NT2/D1 (cell line): ENCODE measurements at regions not wholly inside any gene's neighbourhood (a gene's known extent, or its start where the extent isn't known, plus 50 kb on each side); places are given as distances from the start of the nearest gene placed in this dataset.

Experiments used
- SUZ12 ChIP-seq: IDR thresholded peaks from 2 replicates; pipeline ENCODE4 v1.6.1; 2011; ENCODE audit not compliant: insufficient read length, insufficient read depth; ENCODE audit errors: extremely low read depth
- YY1 ChIP-seq: IDR thresholded peaks from 2 replicates; pipeline ENCODE4 v1.6.1; 2011; ENCODE audit not compliant: insufficient read length, insufficient read depth
- ZNF274 ChIP-seq: IDR thresholded peaks from 2 replicates; pipeline ENCODE4 v1.6.1; 2011; ENCODE audit warnings: mild to moderate bottlenecking, low read depth, low read length

- TF ChIP-seq SUZ12 = no peak
- no peak for TF ChIP-seq YY1
- no peak for TF ChIP-seq ZNF274
Observed at GRCh38 chr15:62790546-62790945, 252.0 kb upstream of the TPM1 start.
